Neuronal stem cell (in vitro differentiated cells): ENCODE measurements at regions not wholly inside any gene's neighbourhood (a gene's known extent, or its start where the extent isn't known, plus 50 kb on each side); places are given as distances from the start of the nearest gene placed in this dataset.
"Not testable (repeated sequence)": the region's sequence is repeated elsewhere in the genome, so short reads cannot be mapped to it uniquely, and the experiment has no call there.

ENCODE experiments used
- DNase-seq: peaks from one replicate; pipeline ENCODE4 v3.0.0-alpha.2; 2013; ENCODE audit warnings: low spot score
- H2AFZ ChIP-seq: one replicate; pipeline ENCODE4 v1.6.1; 2013; ENCODE audit warnings: mild to moderate bottlenecking, low read length, inconsistent platforms
- H2AK5ac ChIP-seq: 2 replicates; pipeline ENCODE4 v1.6.1; 2013; ENCODE audit warnings: low read depth, mild to moderate bottlenecking, inconsistent platforms, low read length, moderate library complexity, mixed read lengths
- H2BK120ac ChIP-seq: 2 replicates; pipeline ENCODE4 v1.6.1; 2013; ENCODE audit warnings: low read depth, mild to moderate bottlenecking, inconsistent platforms, low read length, moderate library complexity, mixed read lengths
- H2BK12ac ChIP-seq: one replicate; pipeline ENCODE4 v1.6.1; 2013; ENCODE audit warnings: low read length, inconsistent platforms
- H2BK15ac ChIP-seq: 2 replicates; pipeline ENCODE4 v1.6.1; 2013; ENCODE audit warnings: mild to moderate bottlenecking, low read length, inconsistent platforms, mixed read lengths
- H2BK5ac ChIP-seq: one replicate; pipeline ENCODE4 v1.6.1; 2013; ENCODE audit warnings: inconsistent platforms, mild to moderate bottlenecking, low read length, moderate library complexity
- H3K14ac ChIP-seq: one replicate; pipeline ENCODE4 v1.6.1; 2013; ENCODE audit warnings: low read length, inconsistent platforms
- H3K18ac ChIP-seq: 2 replicates; pipeline ENCODE4 v1.6.1; 2013; ENCODE audit warnings: low read length, inconsistent platforms
- H3K23ac ChIP-seq: 2 replicates; pipeline ENCODE4 v1.6.1; 2013; ENCODE audit warnings: low read depth, mild to moderate bottlenecking, mixed read lengths, low read length, inconsistent platforms; ENCODE audit not compliant: poor library complexity
- H3K27ac ChIP-seq: replicated peaks from 3 replicates; pipeline ENCODE4 v1.5.1; 2013; ENCODE audit warnings: low read length, inconsistent platforms
- H3K27me3 ChIP-seq, 3 experiments: 2 replicates each; pipeline ENCODE4 v1.6.1; 2013; ENCODE audit warnings: low read length in 3 of 3, mild to moderate bottlenecking in 2 of 3, inconsistent platforms in 1 of 3, low read depth in 1 of 3, mixed read lengths in 1 of 3, moderate library complexity in 1 of 3; ENCODE audit not compliant: control insufficient read depth in 3 of 3, insufficient read depth in 3 of 3
- H3K36me3 ChIP-seq, 2 donors: replicated peaks in 1 of 2; 2 replicates each; pipeline ENCODE4 v1.6.1; 2013; ENCODE audit warnings: low read length in 2 of 2; ENCODE audit not compliant: control insufficient read depth in 2 of 2, insufficient read depth in 2 of 2
- H3K4ac ChIP-seq: 2 replicates; pipeline ENCODE4 v1.6.1; 2013; ENCODE audit warnings: inconsistent platforms, mild to moderate bottlenecking, low read length, moderate library complexity
- H3K4me1 ChIP-seq, 2 donors: 1 replicate in 1 of 2; 2 replicates in 1 of 2; pipeline ENCODE4 v1.6.1; 2013; ENCODE audit warnings: low read length in 2 of 2, low read depth in 1 of 2; ENCODE audit not compliant: control insufficient read depth in 2 of 2, insufficient read depth in 1 of 2
- H3K4me2 ChIP-seq: one replicate; pipeline ENCODE4 v1.6.1; 2013; ENCODE audit warnings: mild to moderate bottlenecking, low read length, inconsistent platforms; ENCODE audit not compliant: insufficient read depth, poor library complexity, severe bottlenecking
- H3K4me3 ChIP-seq, 2 donors: 2 replicates each; pipeline ENCODE4 v1.5.1; 2013; ENCODE audit warnings: low read length in 2 of 2, mild to moderate bottlenecking in 2 of 2, inconsistent platforms in 1 of 2, moderate library complexity in 1 of 2
- H3K79me1 ChIP-seq: one replicate; pipeline ENCODE4 v1.6.1; 2013; ENCODE audit warnings: low read depth, mild to moderate bottlenecking, inconsistent platforms, low read length, moderate library complexity
- H3K9ac ChIP-seq: one replicate; pipeline ENCODE4 v1.6.1; 2013; ENCODE audit warnings: mild to moderate bottlenecking, low read depth, low read length, inconsistent platforms; ENCODE audit not compliant: poor library complexity
- H3K9me3 ChIP-seq, 2 donors: replicated peaks in 1 of 2; 2 replicates each; pipeline versions ENCODE3 to v1.6.1; 2013; ENCODE audit warnings: low read length in 2 of 2, mild to moderate bottlenecking in 2 of 2, inconsistent platforms in 1 of 2, low read depth in 1 of 2, mixed read lengths in 1 of 2, moderate library complexity in 1 of 2; ENCODE audit not compliant: control insufficient read depth in 2 of 2, insufficient read depth in 1 of 2
- H4K8ac ChIP-seq: one replicate; pipeline ENCODE4 v1.6.1; 2013; ENCODE audit warnings: low read depth, mild to moderate bottlenecking, inconsistent platforms, low read length, moderate library complexity
- H4K91ac ChIP-seq: one replicate; pipeline ENCODE4 v1.6.1; 2013; ENCODE audit warnings: low read length, low read depth, mild to moderate bottlenecking, inconsistent platforms; ENCODE audit not compliant: poor library complexity
- whole genome bisulfite sequencing, 2 donors: extraction: QIAGEN DNeasy Blood & Tissue Kit; methylation state at CpG; one replicate each; pipeline ENCODE4 v1.1.7; 2013; ENCODE audit warnings: missing lambda C conversion rate in 2 of 2, mixed read lengths in 1 of 2; ENCODE audit not compliant: insufficient read length in 2 of 2, insufficient replicate concordance in 1 of 2; ENCODE audit errors: extremely low coverage in 2 of 2; 5-methylcytosine and 5-hydroxymethylcytosine counted together

- H3K4me1 ChIP-seq, H2AFZ ChIP-seq, H4K91ac ChIP-seq, H3K27me3 ChIP-seq, H3K18ac ChIP-seq, H4K8ac ChIP-seq, H3K4ac ChIP-seq, H3K14ac ChIP-seq, H2BK5ac ChIP-seq, H2AK5ac ChIP-seq, H3K79me1 ChIP-seq, H3K36me3 ChIP-seq, DNase-seq, H2BK120ac ChIP-seq, H3K23ac ChIP-seq, H3K27ac ChIP-seq, H2BK12ac ChIP-seq, H3K4me2 ChIP-seq, H2BK15ac ChIP-seq, H3K9ac ChIP-seq, H3K4me3 ChIP-seq, H3K9me3 ChIP-seq: not testable (repeated sequence)
- no CpG with 5 or more reads among the region's 21 CpGs for WGBS, 2 donors
Measured at GRCh38 chr18:29723486-29723885, 1319.1 kb downstream of the DSC3 start.

GRCh38 chr18:29715960-29716359 is 1326.6 kb downstream of the DSC3 start:
- H4K8ac ChIP-seq, H3K4me2 ChIP-seq, H3K18ac ChIP-seq, H2BK12ac ChIP-seq, H4K91ac ChIP-seq, DNase-seq, H2BK15ac ChIP-seq, H3K4me1 ChIP-seq, H3K14ac ChIP-seq, H2AK5ac ChIP-seq, H3K27me3 ChIP-seq, H2BK120ac ChIP-seq, H3K9ac ChIP-seq, H3K79me1 ChIP-seq, H3K27ac ChIP-seq, H3K4me3 ChIP-seq, H3K23ac ChIP-seq, H2AFZ ChIP-seq, H3K9me3 ChIP-seq, H3K4ac ChIP-seq, H2BK5ac ChIP-seq, H3K36me3 ChIP-seq: not testable (repeated sequence)
- no CpG with 5 or more reads among the region's 8 CpGs for WGBS, 2 donors

GRCh38 chr18:29712785-29713184 is 1329.8 kb downstream of the DSC3 start:
- Histone ChIP-seq H3K4me3 (no peak overlapping the region), H2AK5ac (no peak overlapping the region), H4K91ac (no peak overlapping the region), H3K4ac (no peak overlapping the region), H3K4me2 (no peak overlapping the region), H3K27ac (no peak overlapping the region), H3K18ac (no peak overlapping the region), H4K8ac (no peak overlapping the region), H2BK12ac (no peak overlapping the region), H3K36me3 (no peaks in the 10 kb centered on the region), H3K4me1 (peaks cover 0 to 2% of the 10 kb centered on the region in 2 donors), H3K27me3 (no peaks in the 10 kb centered on the region), H2BK15ac (no peak overlapping the region), H3K14ac (peak overlapping the region; percentile 56), H3K79me1 (no peaks in the 10 kb centered on the region), H3K9ac (no peak overlapping the region), H3K23ac (no peak overlapping the region), H2BK5ac (no peak overlapping the region), H2AFZ (peak overlapping the region; percentile 27), H2BK120ac (no peak overlapping the region), H3K9me3 (no peaks in the 10 kb centered on the region)
- DNase-seq: no peak
- no CpG with 5 or more reads among the region's 5 CpGs for WGBS, 2 donors

DNA sequence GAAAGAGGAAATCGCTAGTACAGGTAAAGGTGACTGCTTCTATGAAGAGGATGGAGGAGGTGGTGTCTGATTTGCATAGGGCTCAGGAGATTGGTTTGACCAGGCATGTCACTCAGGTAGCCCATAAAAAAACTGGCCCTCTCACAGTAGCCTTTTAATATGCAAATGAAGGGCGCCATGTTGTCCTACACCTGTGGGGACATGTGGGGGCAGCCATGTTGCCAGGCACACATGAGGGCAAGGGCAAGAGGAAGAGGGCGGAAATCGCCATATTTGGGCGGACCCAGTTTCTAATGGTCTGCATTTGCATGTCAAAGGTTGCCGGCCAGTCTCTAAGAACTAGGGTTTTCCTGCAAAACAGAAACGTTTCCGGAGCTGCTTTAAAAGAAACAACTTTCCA is 1330.6 kb downstream of the DSC3 start:
- H2BK15ac ChIP-seq: no peak overlapping the region
- no peaks in the 10 kb centered on the region for H3K9me3 ChIP-seq
- no peak overlapping the region for H2AK5ac ChIP-seq
- no peak overlapping the region for H3K4me2 ChIP-seq
- H4K8ac ChIP-seq: no peak overlapping the region
- peaks cover 0 to 2% of the 10 kb centered on the region in 2 donors for H3K4me1 ChIP-seq
- DNase-seq: no peak
- H2BK12ac ChIP-seq: no peak overlapping the region
- no peaks in the 10 kb centered on the region for H3K27me3 ChIP-seq
- H3K9ac ChIP-seq: no peak overlapping the region
- no peak overlapping the region for H2BK120ac ChIP-seq
- WGBS, 2 donors: no CpG with 5 or more reads among the region's 8 CpGs
- H3K23ac ChIP-seq: no peak overlapping the region
- no peak overlapping the region for H3K27ac ChIP-seq
- H3K4ac ChIP-seq: no peak overlapping the region
- no peak overlapping the region for H3K18ac ChIP-seq
- no peak overlapping the region for H2BK5ac ChIP-seq
- no peak overlapping the region for H3K14ac ChIP-seq
- no peaks in the 10 kb centered on the region for H3K79me1 ChIP-seq
- H3K36me3 ChIP-seq: no peaks in the 10 kb centered on the region
- H2AFZ ChIP-seq: peak overlapping the region; percentile 41
- H3K4me3 ChIP-seq: no peak overlapping the region
- H4K91ac ChIP-seq: no peak overlapping the region
